ENCODE measurements at regions not wholly inside any gene's neighbourhood (a gene's known extent, or its start where the extent isn't known, plus 50 kb on each side); places are given as distances from the start of the nearest gene placed in this dataset.

GRCh38 chr11:25910086-25910485 lies 421.8 kb upstream of the ANO3 start:
- no peak overlapping the region for H3K4me3 ChIP-seq (ENCODE audit: low read length)
- peak; percentile 55 for DNase-seq (ENCODE audit: low read depth)
- no peak for TF ChIP-seq CTCF (conservative IDR thresholded peaks at IDR 0.05; ENCODE audit: low read depth, low read length)

GRCh38 chr11:25920356-25920755 lies 411.6 kb upstream of the ANO3 start:
- no peak overlapping the region for H3K4me3 ChIP-seq (ENCODE audit: low read length)
- DNase-seq (ENCODE audit: low read depth), result no peak
- no peak for TF ChIP-seq CTCF (conservative IDR thresholded peaks at IDR 0.05; ENCODE audit: low read depth, low read length)

GRCh38 chr11:25924586-25924985 lies 407.3 kb upstream of the ANO3 start:
- DNase-seq (ENCODE audit: low read depth), result no peak
- TF ChIP-seq CTCF (conservative IDR thresholded peaks at IDR 0.05; ENCODE audit: low read depth, low read length), result no peak
- no peak overlapping the region for H3K4me3 ChIP-seq (ENCODE audit: low read length)

- DNase-seq (ENCODE audit: low read depth), result no peak
- no peak overlapping the region for H3K4me3 ChIP-seq (ENCODE audit: low read length)
- TF ChIP-seq CTCF (conservative IDR thresholded peaks at IDR 0.05; ENCODE audit: low read depth, low read length), result no peak
Measured at GRCh38 chr11:25925359-25925758, 406.6 kb upstream of the ANO3 start.

- TF ChIP-seq CTCF (conservative IDR thresholded peaks at IDR 0.05; ENCODE audit: low read depth, low read length), result no peak
- no peak overlapping the region for H3K4me3 ChIP-seq (ENCODE audit: low read length)
- no peak for DNase-seq (ENCODE audit: low read depth)
Measured at GRCh38 chr11:25927411-25927953, 404.4 kb upstream of the ANO3 start.

GRCh38 chr11:25928076-25928475 lies 403.9 kb upstream of the ANO3 start:
- H3K4me3 ChIP-seq (ENCODE audit: low read length), result no peak overlapping the region
- DNase-seq (ENCODE audit: low read depth), result no peak
- TF ChIP-seq CTCF (conservative IDR thresholded peaks at IDR 0.05; ENCODE audit: low read depth, low read length), result no peak

- TF ChIP-seq CTCF (conservative IDR thresholded peaks at IDR 0.05; ENCODE audit: low read depth, low read length), result no peak
- H3K4me3 ChIP-seq (ENCODE audit: low read length), result no peak overlapping the region
- DNase-seq (ENCODE audit: low read depth), result no peak
Measured at GRCh38 chr11:25938952-25939351, 393.0 kb upstream of the ANO3 start.

All from retinal pigment epithelial cell (primary cell).